ENCODE measurements at regions not wholly inside any gene's neighbourhood (a gene's known extent, or its start where the extent isn't known, plus 50 kb on each side); places are given as distances from the start of the nearest gene placed in this dataset.
"Not testable (repeated sequence)": the region's sequence is repeated elsewhere in the genome, so short reads cannot be mapped to it uniquely, and the experiment has no call there.

DNA sequence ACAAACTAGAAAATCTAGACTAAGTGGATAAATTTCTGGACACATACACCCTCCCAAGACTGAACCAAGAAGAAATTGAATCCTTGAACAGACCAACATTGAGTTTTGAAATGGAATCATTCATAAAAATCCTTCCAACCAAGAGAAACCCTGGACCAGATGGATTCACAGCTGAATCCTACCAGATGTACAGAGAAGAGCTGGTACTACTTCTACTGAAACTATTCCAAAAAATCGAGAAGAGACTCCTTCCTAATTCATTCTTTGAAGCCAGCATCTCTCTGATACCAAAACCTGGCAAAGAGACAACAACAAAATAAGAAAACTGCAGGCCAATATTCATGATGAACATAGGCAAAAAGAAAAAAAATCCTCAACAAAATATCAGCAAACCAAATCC is 227.4 kb downstream of the RPAP3 start:
- no peak for DNase-seq

- DNase-seq: no peak
Observed at GRCh38 chr12:47473091-47473490, 232.7 kb downstream of the RPAP3 start.

- DNase-seq: peak; percentile 26 to 66 (median 47)
Observed at GRCh38 chr12:47470349-47470748, 235.5 kb downstream of the RPAP3 start.

DNA sequence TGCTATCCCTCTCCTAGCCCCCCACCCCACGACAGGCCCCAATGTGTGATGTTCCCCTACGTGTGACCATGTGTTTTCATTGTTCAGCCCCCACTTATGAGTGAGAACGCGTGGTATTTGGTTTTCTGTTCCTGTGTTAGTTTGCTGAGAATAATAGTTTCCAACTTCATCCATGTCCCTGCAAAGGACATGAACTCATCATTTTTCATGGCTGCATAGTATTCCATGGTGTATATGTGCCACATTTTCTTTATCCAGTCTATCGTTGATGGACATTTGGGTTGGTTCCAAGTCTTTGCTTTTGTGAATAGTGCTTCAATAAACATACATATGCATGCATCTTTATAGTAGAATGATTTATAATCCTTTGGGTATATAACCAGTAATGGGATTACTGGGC is 241.9 kb downstream of the RPAP3 start:
- DNase-seq: not testable (repeated sequence)

GRCh38 chr12:47458279-47458678 is 247.6 kb downstream of the RPAP3 start:
- no peak for DNase-seq

DNA sequence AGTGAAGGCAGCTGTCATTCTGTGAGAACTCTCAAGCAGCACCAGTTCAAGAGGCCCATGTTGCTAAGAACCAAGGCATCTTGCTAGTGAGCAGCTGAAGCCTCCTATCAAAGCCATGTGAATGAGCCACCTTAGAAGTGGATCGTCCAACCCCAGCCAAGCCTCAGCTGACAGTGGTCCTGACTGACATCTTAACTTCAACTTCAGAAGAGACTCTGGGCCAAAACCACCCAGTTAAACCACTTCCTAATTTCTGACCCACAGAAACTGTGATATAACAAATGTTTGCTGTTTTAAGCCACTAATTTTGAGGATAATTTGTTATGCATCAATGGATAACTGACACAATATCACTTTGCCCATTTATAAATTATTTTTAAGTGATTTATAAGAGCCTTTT is 256.0 kb downstream of the RPAP3 start:
- DNase-seq: no peak

DNA sequence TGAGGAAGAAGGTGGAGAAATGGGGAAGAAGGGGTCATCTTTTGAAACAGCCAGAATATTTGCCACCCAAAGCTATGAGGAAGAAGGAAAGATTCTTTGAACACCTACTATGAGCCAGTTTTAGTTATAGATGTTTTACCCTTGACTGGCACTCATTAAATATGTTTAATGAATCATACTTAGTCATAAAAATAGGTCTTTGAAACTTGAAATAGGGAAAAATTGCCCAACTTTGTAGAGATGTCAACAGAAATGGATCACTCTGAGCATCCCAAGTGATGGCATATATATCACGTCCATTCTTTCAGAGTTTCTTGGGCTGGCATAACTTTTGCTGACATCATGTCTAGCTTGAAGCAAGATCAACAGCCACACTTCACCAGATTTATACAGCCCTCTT is 263.5 kb downstream of the RPAP3 start:
- no peak for DNase-seq

DNA sequence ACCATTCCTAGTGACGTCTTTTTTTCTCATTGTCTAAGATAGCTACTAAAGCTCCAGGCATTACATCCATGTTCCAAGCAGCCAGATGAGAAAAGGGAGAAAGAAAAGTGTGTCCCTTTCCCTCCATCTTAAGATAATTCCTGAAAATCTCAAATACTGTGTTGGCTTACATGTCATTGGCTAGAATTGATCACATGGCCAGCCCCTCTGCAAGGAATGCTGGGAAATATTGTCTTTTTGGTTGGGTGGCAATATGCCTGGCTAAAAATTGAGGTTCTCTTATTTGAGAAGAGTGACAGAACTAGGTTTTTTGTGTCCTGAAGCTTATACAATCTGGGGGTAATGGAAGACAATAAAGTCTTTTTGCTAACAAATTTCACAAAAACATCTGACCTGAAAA is 264.3 kb downstream of the RPAP3 start:
- DNase-seq: no peak

DNA sequence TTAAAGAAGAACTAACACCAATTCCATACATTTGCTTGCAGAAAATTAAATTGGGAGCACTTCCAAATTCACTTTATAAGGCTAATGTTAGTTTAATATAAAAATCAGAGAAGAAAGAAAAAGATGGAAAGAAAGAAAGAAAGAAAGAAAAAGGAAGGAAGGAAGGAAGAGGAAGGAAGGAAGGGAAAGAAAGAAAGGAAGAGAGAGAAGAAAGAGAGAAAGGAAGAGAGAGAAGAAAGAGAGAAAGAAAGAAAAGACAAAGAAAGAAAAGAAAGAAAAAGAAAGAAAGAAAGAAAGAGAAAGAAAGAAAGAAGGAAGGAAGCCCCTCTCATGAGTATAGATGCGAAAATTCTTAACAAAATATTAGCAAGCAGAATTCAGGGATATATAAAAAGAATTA is 267.7 kb downstream of the RPAP3 start:
- DNase-seq: no peak

- no peak for DNase-seq
Observed at GRCh38 chr12:47437570-47437969, 268.3 kb downstream of the RPAP3 start.

DNA sequence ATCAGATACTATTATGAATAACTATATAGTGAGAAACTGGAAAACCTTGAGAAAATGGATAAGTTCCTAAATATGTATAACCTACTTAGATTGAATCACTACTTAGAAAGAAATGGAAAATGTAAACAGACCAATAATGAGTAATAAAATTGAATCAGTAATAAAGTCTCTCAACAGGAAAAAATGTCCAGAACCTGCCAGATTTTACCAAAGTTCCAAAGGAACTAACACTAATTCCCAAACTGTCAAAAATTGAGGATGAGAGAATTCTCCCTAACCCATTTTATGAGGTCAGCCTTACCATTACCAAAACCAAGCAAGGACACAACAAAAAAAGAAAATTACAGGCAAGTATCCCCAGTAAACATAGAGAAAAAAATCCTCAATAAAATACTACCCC is 272.0 kb downstream of the RPAP3 start:
- DNase-seq: no peak

DNA sequence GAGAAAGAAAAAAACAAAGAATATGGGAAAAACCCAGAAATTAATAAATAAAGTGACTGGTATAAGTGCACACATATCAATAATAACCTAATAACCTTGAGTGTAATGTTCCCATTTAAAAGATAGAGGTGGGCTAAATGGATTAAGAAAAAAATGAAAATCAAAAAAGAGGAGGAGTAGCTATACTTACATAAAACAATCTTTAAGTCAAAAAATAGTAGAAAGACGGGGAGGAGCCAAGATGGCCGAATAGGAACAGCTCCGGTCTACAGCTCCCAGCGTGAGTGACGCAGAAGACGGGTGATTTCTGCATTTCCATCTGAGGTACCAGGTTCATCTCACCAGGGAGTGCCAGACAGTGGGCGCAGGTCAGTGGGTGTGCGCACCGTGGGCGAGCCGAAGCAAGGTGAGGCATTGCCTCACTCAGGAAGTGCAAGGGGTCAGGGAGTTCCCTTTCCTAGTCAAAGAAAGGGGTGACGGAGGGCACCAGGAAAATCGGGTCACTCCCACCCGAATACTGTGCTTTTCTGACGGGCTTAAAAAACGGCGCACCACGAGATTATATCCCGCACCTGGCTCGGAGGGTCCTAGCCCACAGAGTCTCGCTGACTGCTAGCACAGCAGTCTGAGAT is 279.0 kb downstream of the RPAP3 start:
- not testable (repeated sequence) for DNase-seq

GRCh38 chr12:47422611-47423010 is 283.2 kb downstream of the RPAP3 start:
- DNase-seq: no peak

- DNase-seq: no peak
Observed at GRCh38 chr12:47419497-47419896, 286.3 kb downstream of the RPAP3 start.

GRCh38 chr12:47417955-47418354 is 287.9 kb downstream of the RPAP3 start:
- no peak for DNase-seq

- no peak for DNase-seq
Observed at GRCh38 chr12:47417121-47417520, 288.7 kb downstream of the RPAP3 start.

- DNase-seq: no peak
Observed at GRCh38 chr12:47415054-47415453, 290.8 kb downstream of the RPAP3 start.

DNA sequence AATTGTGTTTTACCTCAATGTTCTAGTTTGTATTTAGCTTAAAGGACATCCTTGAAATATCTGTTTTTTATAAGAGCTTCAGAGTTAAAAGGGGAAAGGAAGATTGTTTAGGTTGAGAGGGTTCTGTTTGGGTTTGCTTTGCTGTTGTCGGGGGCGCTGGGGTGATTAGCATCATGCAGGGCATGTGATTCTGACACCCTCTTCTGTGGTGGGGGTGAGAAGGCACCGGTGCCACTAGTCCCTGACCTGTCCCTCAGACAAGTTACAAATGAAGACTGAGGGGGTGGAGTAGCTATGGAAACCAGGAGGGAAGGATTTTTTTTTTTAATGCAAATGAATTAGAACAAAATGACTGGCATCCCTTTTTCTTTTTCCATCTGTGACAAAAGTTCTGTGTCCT is 291.3 kb downstream of the RPAP3 start:
- DNase-seq: peak in 2 of 3 donors; percentile 38 to 41

DNA sequence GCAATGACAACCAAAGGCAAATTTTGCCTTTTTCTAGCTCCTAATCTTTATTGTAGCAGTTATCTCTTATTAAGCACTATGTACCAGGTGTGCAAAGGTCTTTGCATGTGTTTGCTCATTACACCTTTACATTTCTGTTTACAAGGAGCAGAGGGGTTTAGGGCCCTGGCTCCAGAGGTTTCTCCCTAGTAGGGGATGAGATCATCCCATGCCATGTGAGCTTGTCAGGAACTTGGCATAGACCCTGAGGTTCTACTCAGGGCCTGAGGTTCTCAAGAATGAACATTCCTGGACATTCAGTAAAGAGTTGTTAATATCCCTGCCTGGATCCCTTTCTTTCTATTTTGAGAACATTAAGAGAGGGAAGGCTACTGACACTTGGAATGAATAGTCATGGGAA is 292.0 kb downstream of the RPAP3 start:
- no peak for DNase-seq

GRCh38 chr12:47412601-47413236 is 293.1 kb downstream of the RPAP3 start:
- DNase-seq: no peak

DNA sequence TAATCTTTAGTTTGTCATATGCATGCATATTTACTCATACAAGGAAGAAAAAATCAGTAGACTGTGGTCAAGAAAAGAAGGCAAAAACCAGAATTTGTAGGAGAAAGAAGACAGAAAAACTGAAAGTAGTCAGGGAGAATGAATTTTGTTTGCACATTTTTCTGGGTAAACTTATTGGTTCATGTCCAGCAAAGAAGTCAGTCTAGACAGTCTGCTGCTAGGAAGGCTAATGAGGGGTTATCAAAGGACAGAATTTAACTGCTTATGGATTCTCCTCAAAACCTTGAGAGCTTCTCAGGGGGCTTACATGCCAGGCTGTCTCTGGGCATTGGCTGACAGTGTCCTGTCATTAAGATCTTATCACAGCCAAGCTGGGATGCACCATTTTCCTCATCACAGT is 293.9 kb downstream of the RPAP3 start:
- no peak for DNase-seq

- no peak for DNase-seq
Observed at GRCh38 chr12:47410862-47411261, 295.0 kb downstream of the RPAP3 start.

- DNase-seq: no peak
Observed at GRCh38 chr12:47410383-47410782, 295.4 kb downstream of the RPAP3 start.

DNA sequence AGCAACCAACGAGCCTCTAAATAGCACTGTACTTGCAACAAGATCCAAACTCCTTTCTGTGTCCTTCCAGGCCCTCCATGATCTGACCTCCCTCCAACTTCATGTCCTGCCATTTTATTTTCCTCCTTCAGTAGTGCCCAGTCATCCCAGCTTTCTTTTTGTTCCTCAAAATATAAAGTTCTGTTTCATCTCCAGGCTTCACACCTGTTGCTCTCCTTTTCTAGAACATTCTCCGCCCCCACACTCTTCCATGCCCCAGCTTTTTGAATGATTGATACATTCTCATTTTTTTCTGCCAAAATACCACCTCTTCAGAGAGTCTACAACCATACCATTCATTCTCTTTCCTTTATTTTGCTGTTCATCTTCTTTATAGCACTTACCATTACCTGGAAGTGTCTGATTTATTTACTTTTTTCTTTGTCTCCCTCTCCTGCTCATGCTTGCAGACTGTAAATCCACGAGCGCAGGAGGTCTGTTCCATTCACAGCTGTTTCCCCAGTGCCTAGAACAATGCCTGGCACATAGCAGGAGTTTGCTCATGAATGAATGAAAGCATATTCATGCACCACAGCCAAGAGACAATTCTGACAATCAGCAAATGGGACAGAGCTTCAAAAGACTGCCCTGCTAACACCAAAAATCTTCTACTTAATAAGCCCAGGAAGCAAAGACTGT is 296.4 kb downstream of the RPAP3 start:
- no peak for DNase-seq

Measured in suppressor macrophage treated with lipopolysaccharide for 1 hour (primary cell).